ENCODE measurements at regions not wholly inside any gene's neighbourhood (a gene's known extent, or its start where the extent isn't known, plus 50 kb on each side); places are given as distances from the start of the nearest gene placed in this dataset.
"Not testable (repeated sequence)": the region's sequence is repeated elsewhere in the genome, so short reads cannot be mapped to it uniquely, and the experiment has no call there.

GRCh38 chr1:229011022-229011421 lies 259.9 kb upstream of the RAB4A start:
- Mint-ChIP-seq H3K27ac (no peak overlapping the region), H3K4me1 (ENCODE audit: low read depth) (no peaks in the 10 kb centered on the region), H3K36me3 (ENCODE audit: low read depth) (no peaks in the 10 kb centered on the region), H3K27me3 (peaks cover 3% of the 10 kb centered on the region), H3K9me3 (no peaks in the 10 kb centered on the region), H3K4me3 (no peak overlapping the region)

- Mint-ChIP-seq H3K9me3 (no peaks in the 10 kb centered on the region), H3K4me3 (no peak overlapping the region), H3K27ac (no peak overlapping the region), H3K36me3 (ENCODE audit: low read depth) (no peaks in the 10 kb centered on the region), H3K4me1 (ENCODE audit: low read depth) (no peaks in the 10 kb centered on the region), H3K27me3 (peaks cover 3% of the 10 kb centered on the region)
These were observed 258.1 kb upstream of the RAB4A start for GRCh38 chr1:229012823-229013222.

GRCh38 chr1:229013981-229014380 lies 256.9 kb upstream of the RAB4A start:
- Mint-ChIP-seq H3K27ac (no peak overlapping the region), H3K9me3 (no peaks in the 10 kb centered on the region), H3K4me3 (no peak overlapping the region), H3K27me3 (peaks cover 3% of the 10 kb centered on the region), H3K36me3 (ENCODE audit: low read depth) (no peaks in the 10 kb centered on the region), H3K4me1 (ENCODE audit: low read depth) (no peaks in the 10 kb centered on the region)

- Mint-ChIP-seq H3K4me3 (no peak overlapping the region), H3K27me3 (peaks cover 3% of the 10 kb centered on the region), H3K4me1 (ENCODE audit: low read depth) (no peaks in the 10 kb centered on the region), H3K36me3 (ENCODE audit: low read depth) (no peaks in the 10 kb centered on the region), H3K27ac (no peak overlapping the region), H3K9me3 (no peaks in the 10 kb centered on the region)
These were observed 255.1 kb upstream of the RAB4A start for GRCh38 chr1:229015806-229016205.

- Mint-ChIP-seq H3K36me3 (ENCODE audit: low read depth) (no peaks in the 10 kb centered on the region), H3K27me3 (peaks cover 3% of the 10 kb centered on the region), H3K27ac (no peak overlapping the region), H3K9me3 (no peaks in the 10 kb centered on the region), H3K4me1 (ENCODE audit: low read depth) (no peaks in the 10 kb centered on the region), H3K4me3 (no peak overlapping the region)
These were observed 253.8 kb upstream of the RAB4A start for GRCh38 chr1:229017091-229017490.

- Mint-ChIP-seq H3K36me3 (ENCODE audit: low read depth) (no peaks in the 10 kb centered on the region), H3K9me3 (no peaks in the 10 kb centered on the region), H3K4me1 (ENCODE audit: low read depth) (no peaks in the 10 kb centered on the region), H3K27me3 (no peaks in the 10 kb centered on the region), H3K4me3 (no peak overlapping the region), H3K27ac (no peak overlapping the region)
These were observed 252.1 kb upstream of the RAB4A start for GRCh38 chr1:229018674-229019295.

- H3K4me3 Mint-ChIP-seq: no peak overlapping the region
- no peaks in the 10 kb centered on the region for H3K4me1 Mint-ChIP-seq (ENCODE audit: low read depth)
- no peaks in the 10 kb centered on the region for H3K27me3 Mint-ChIP-seq
- H3K36me3 Mint-ChIP-seq (ENCODE audit: low read depth): no peaks in the 10 kb centered on the region
- H3K27ac Mint-ChIP-seq: no peak overlapping the region
- no peaks in the 10 kb centered on the region for H3K9me3 Mint-ChIP-seq
These were observed 251.1 kb upstream of the RAB4A start for GRCh38 chr1:229019663-229020271.

GRCh38 chr1:229021034-229021433 lies 249.9 kb upstream of the RAB4A start:
- not testable (repeated sequence) for H3K4me3 Mint-ChIP-seq; H3K36me3 Mint-ChIP-seq (ENCODE audit: low read depth); H3K4me1 Mint-ChIP-seq (ENCODE audit: low read depth); H3K27me3 Mint-ChIP-seq; H3K9me3 Mint-ChIP-seq; H3K27ac Mint-ChIP-seq

- no peaks in the 10 kb centered on the region for H3K36me3 Mint-ChIP-seq (ENCODE audit: low read depth)
- H3K9me3 Mint-ChIP-seq: no peaks in the 10 kb centered on the region
- H3K27me3 Mint-ChIP-seq: no peaks in the 10 kb centered on the region
- no peak overlapping the region for H3K27ac Mint-ChIP-seq
- peaks cover 8% of the 10 kb centered on the region for H3K4me1 Mint-ChIP-seq (ENCODE audit: low read depth)
- H3K4me3 Mint-ChIP-seq: no peak overlapping the region
These were observed 248.1 kb upstream of the RAB4A start for GRCh38 chr1:229022595-229023333.

GRCh38 chr1:229023651-229024300 lies 247.1 kb upstream of the RAB4A start:
- H3K9me3 Mint-ChIP-seq: no peaks in the 10 kb centered on the region
- H3K4me1 Mint-ChIP-seq (ENCODE audit: low read depth): peaks cover 10% of the 10 kb centered on the region
- no peak overlapping the region for H3K4me3 Mint-ChIP-seq
- H3K27ac Mint-ChIP-seq: no peak overlapping the region
- no peaks in the 10 kb centered on the region for H3K27me3 Mint-ChIP-seq
- H3K36me3 Mint-ChIP-seq (ENCODE audit: low read depth): no peaks in the 10 kb centered on the region

- H3K9me3 Mint-ChIP-seq: no peaks in the 10 kb centered on the region
- H3K4me1 Mint-ChIP-seq (ENCODE audit: low read depth): peaks cover 10% of the 10 kb centered on the region
- H3K27me3 Mint-ChIP-seq: no peaks in the 10 kb centered on the region
- no peak overlapping the region for H3K27ac Mint-ChIP-seq
- no peak overlapping the region for H3K4me3 Mint-ChIP-seq
- no peaks in the 10 kb centered on the region for H3K36me3 Mint-ChIP-seq (ENCODE audit: low read depth)
These were observed 246.3 kb upstream of the RAB4A start for GRCh38 chr1:229024528-229025130.

GRCh38 chr1:229025576-229025975 lies 245.3 kb upstream of the RAB4A start:
- Mint-ChIP-seq H3K36me3 (ENCODE audit: low read depth) (no peaks in the 10 kb centered on the region), H3K9me3 (no peaks in the 10 kb centered on the region), H3K27me3 (no peaks in the 10 kb centered on the region), H3K4me1 (ENCODE audit: low read depth) (peaks cover 10% of the 10 kb centered on the region), H3K27ac (no peak overlapping the region), H3K4me3 (no peak overlapping the region)

- H3K4me3 Mint-ChIP-seq: peak overlapping the region; percentile 76
These were observed 243.8 kb upstream of the RAB4A start for GRCh38 chr1:229027158-229027557.

GRCh38 chr1:229027622-229028182 lies 243.2 kb upstream of the RAB4A start:
- Mint-ChIP-seq H3K4me1 (ENCODE audit: low read depth) (peaks cover 10% of the 10 kb centered on the region), H3K4me3 (peak overlapping the region; percentile 76), H3K36me3 (ENCODE audit: low read depth) (no peaks in the 10 kb centered on the region), H3K9me3 (no peaks in the 10 kb centered on the region), H3K27me3 (no peaks in the 10 kb centered on the region), H3K27ac (peak overlapping the region; percentile 84)

More at GRCh38 chr1:229027158-229027557, 243.8 kb upstream of the RAB4A start:
- no peaks in the 10 kb centered on the region for H3K9me3 Mint-ChIP-seq
- H3K27me3 Mint-ChIP-seq: no peaks in the 10 kb centered on the region
- no peaks in the 10 kb centered on the region for H3K36me3 Mint-ChIP-seq (ENCODE audit: low read depth)
- H3K4me1 Mint-ChIP-seq (ENCODE audit: low read depth): peaks cover 10% of the 10 kb centered on the region
- H3K27ac Mint-ChIP-seq: peak overlapping the region; percentile 84
